Aorta (tissue), 5 donors: ENCODE measurements at regions not wholly inside any gene's neighbourhood (a gene's known extent, or its start where the extent isn't known, plus 50 kb on each side); places are given as distances from the start of the nearest gene placed in this dataset.

ENCODE experiments used
- ATAC-seq: fragments of 200-7000 bp; cut with Tn5 transposase; one replicate; pipeline ENCODE4 v1.9.1; 2022; ENCODE audit warnings: moderate library complexity; ENCODE audit not compliant: low FRiP score
- DNase-seq, 2 donors: peaks; one replicate each; pipeline ENCODE4 v3.0.0-alpha.2; 2020
- H3K27ac ChIP-seq, 2 donors: one replicate each; pipeline ENCODE4 v1.5.1; 2013; ENCODE audit warnings: low read length in 2 of 2, mild to moderate bottlenecking in 2 of 2, moderate library complexity in 2 of 2, control low read depth in 1 of 2, inconsistent platforms in 1 of 2, low read depth in 1 of 2
- H3K27me3 ChIP-seq, 2 donors: one replicate each; pipeline ENCODE4 v1.6.1; 2013; ENCODE audit warnings: control low read depth in 1 of 2, low read length in 1 of 2, mild to moderate bottlenecking in 1 of 2, moderate library complexity in 1 of 2; ENCODE audit not compliant: insufficient read depth in 2 of 2, control insufficient read depth in 1 of 2
- H3K36me3 ChIP-seq, 2 donors: one replicate each; pipeline ENCODE4 v1.6.1; 2013; ENCODE audit warnings: control low read depth in 1 of 2, low read length in 1 of 2, mild to moderate bottlenecking in 1 of 2; ENCODE audit not compliant: insufficient read depth in 2 of 2, control insufficient read depth in 1 of 2
- H3K4me1 ChIP-seq, 2 donors: one replicate each; pipeline ENCODE4 v1.6.1; 2013; ENCODE audit warnings: low read length in 2 of 2, control low read depth in 1 of 2, mild to moderate bottlenecking in 1 of 2, moderate library complexity in 1 of 2; ENCODE audit not compliant: insufficient read depth in 2 of 2, control insufficient read depth in 1 of 2
- H3K4me3 ChIP-seq, 2 donors: one replicate each; pipeline ENCODE4 v1.5.1; 2013; ENCODE audit warnings: low read length in 2 of 2, control low read depth in 1 of 2, mild to moderate bottlenecking in 1 of 2
- H3K9me3 ChIP-seq: one replicate; pipeline ENCODE4 v1.6.1; 2013; ENCODE audit warnings: mild to moderate bottlenecking, low read length; ENCODE audit not compliant: control insufficient read depth
- WGBS, 2 donors: extraction: QIAGEN DNeasy Blood & Tissue Kit; methylation state at CpG; one replicate each; pipeline ENCODE4 v1.1.7; 2013; 5-methylcytosine and 5-hydroxymethylcytosine counted together
- intact Hi-C, 2 donors: fragments of 100-400 bp; cut with DNase I; formaldehyde crosslinking; loops; one replicate each; pipeline versions ENCODE4 v1.14.2 to v1.15.0; 2022
- donor health status: healthy with polysubstance abuse.
- donor health status: Bipolar disorder and iron deficiency.
- donor health status: DM: no; HTN: no; CAD: no.
- donor health status: DM: no; HTN: no; CAD: no.
- donor health status: DM: yes; HTN: yes; CAD: no.

GRCh38 chr3:153028381-153028780 is 133.6 kb upstream of the RAP2B start:
- H3K4me1 ChIP-seq = no peaks in the 10 kb centered on the region
- no peaks in the 10 kb centered on the region for H3K36me3 ChIP-seq
- ATAC-seq (no peak), DNase-seq (no peak)
- no peaks in the 10 kb centered on the region for H3K27me3 ChIP-seq
- intact Hi-C loops = loop anchor here in 1 of 2 donors (5.0 kb wide), 1 partner anchor 569 kb away; no protein-coding TSS in a partner anchor
- H3K9me3 ChIP-seq = no peaks in the 10 kb centered on the region
- H3K27ac ChIP-seq = no peak overlapping the region
- WGBS, 2 donors = 15% methylated on average over 6 of the region's 6 CpGs
- H3K4me3 ChIP-seq = no peak overlapping the region

- H3K9me3 ChIP-seq = no peaks in the 10 kb centered on the region
- no peak for ATAC-seq
- intact Hi-C loops = loop anchor here in 1 of 2 donors (5.0 kb wide), 1 partner anchor 568 kb away; no protein-coding TSS in a partner anchor
- no peak overlapping the region for H3K27ac ChIP-seq
- H3K27me3 ChIP-seq = no peaks in the 10 kb centered on the region
- WGBS, 2 donors = 48 to 49% methylated on average over 6 of the region's 6 CpGs
- H3K4me3 ChIP-seq = no peak overlapping the region
- no peaks in the 10 kb centered on the region for H3K36me3 ChIP-seq
- no peaks in the 10 kb centered on the region for H3K4me1 ChIP-seq
- DNase-seq = no peak
Measured at GRCh38 chr3:153029350-153029749, 132.7 kb upstream of the RAP2B start.

GRCh38 chr3:153032891-153033290 is 129.1 kb upstream of the RAP2B start:
- H3K36me3 ChIP-seq = no peaks in the 10 kb centered on the region
- intact Hi-C loops = no loop called here
- no peak overlapping the region for H3K4me3 ChIP-seq
- no peak overlapping the region for H3K27ac ChIP-seq
- DNase-seq (no peak), ATAC-seq (no peak)
- no peaks in the 10 kb centered on the region for H3K4me1 ChIP-seq
- H3K9me3 ChIP-seq = no peaks in the 10 kb centered on the region
- WGBS, 2 donors = 86 to 91% methylated on average over 1 of the region's 1 CpG
- H3K27me3 ChIP-seq = no peaks in the 10 kb centered on the region

GRCh38 chr3:153036846-153037245 is 125.2 kb upstream of the RAP2B start:
- WGBS, 2 donors = 76 to 83% methylated on average over 2 of the region's 2 CpGs
- intact Hi-C loops = no loop called here
- no peak for ATAC-seq

DNA sequence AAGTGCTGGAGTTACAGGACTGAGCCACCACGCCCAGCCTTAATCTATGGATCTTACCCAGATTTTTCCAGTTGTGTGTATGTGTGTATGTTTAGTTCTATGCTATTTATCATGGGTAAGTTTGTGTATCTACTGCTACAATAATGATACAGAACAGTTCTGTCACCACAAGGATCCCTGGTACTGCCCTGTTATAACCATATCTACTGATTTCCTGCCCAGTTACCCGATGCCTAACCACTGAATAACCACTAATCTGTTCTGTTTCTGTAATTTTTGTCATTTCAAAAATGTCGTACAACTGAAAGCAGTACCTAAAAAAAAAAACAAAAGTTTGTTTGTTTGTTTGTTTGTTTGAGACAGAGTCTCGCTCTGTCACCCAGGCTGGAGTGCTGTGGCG is 123.7 kb upstream of the RAP2B start:
- intact Hi-C loops = no loop called here
- Histone ChIP-seq H3K9me3 (no peaks in the 10 kb centered on the region), H3K4me1 (no peaks in the 10 kb centered on the region), H3K36me3 (no peaks in the 10 kb centered on the region), H3K4me3 (no peak overlapping the region), H3K27me3 (no peaks in the 10 kb centered on the region), H3K27ac (no peak overlapping the region)
- DNase-seq (no peak), ATAC-seq (no peak)
- 87 to 89% methylated on average over 5 of the region's 5 CpGs for WGBS, 2 donors

More at GRCh38 chr3:153036846-153037245, 125.2 kb upstream of the RAP2B start:
- no peaks in the 10 kb centered on the region for H3K4me1 ChIP-seq
- no peak overlapping the region for H3K27ac ChIP-seq
- H3K9me3 ChIP-seq = no peaks in the 10 kb centered on the region
- no peaks in the 10 kb centered on the region for H3K36me3 ChIP-seq
- no peaks in the 10 kb centered on the region for H3K27me3 ChIP-seq
- no peak for DNase-seq
- no peak overlapping the region for H3K4me3 ChIP-seq

GRCh38 chr3:153038779-153039178 is 123.2 kb upstream of the RAP2B start:
- 65 to 73% methylated on average over 9 of the region's 9 CpGs for WGBS, 2 donors

GRCh38 chr3:153041181-153041580 is 120.8 kb upstream of the RAP2B start:
- no peaks in the 10 kb centered on the region for H3K27me3 ChIP-seq
- DNase-seq = no peak
- H3K9me3 ChIP-seq = no peaks in the 10 kb centered on the region
- H3K4me3 ChIP-seq = no peak overlapping the region
- H3K36me3 ChIP-seq = no peaks in the 10 kb centered on the region
- H3K4me1 ChIP-seq = no peaks in the 10 kb centered on the region
- intact Hi-C loops = loop anchor here (5.0 to 10.0 kb wide), 4 partner anchors 124 to 724 kb away; partner anchors contain the start of gene RAP2B (in 1 of the 2)
- 87 to 97% methylated on average over 2 of the region's 2 CpGs for WGBS, 2 donors
- no peak for ATAC-seq
- H3K27ac ChIP-seq = no peak overlapping the region

More at GRCh38 chr3:153038779-153039178, 123.2 kb upstream of the RAP2B start:
- Histone ChIP-seq H3K27me3 (no peaks in the 10 kb centered on the region), H3K4me3 (no peak overlapping the region), H3K27ac (no peak overlapping the region), H3K36me3 (no peaks in the 10 kb centered on the region), H3K9me3 (no peaks in the 10 kb centered on the region), H3K4me1 (no peaks in the 10 kb centered on the region)
- no peak for ATAC-seq
- intact Hi-C loops = no loop called here
- DNase-seq = no peak

DNA sequence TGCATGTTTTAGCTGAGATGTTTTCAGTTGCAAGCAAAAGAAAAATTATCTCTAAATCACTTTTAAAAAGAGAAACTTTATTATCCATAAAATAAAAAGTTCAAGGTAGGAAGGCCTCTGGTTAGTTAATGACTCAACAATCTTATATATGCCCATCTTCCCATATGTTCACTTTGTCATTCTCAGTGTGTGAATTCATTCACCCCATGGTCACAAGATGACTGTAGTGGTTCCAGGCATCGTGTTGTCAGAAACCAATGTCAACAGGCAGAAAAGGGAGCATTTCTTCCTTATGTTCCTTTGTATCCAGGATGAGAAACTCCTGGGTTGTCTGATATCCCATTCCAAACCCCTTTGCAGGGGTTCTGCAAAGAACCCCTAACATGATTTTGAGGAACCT is 119.9 kb upstream of the RAP2B start:
- Histone ChIP-seq H3K4me3 (no peak overlapping the region), H3K27ac (no peak overlapping the region), H3K27me3 (no peaks in the 10 kb centered on the region), H3K36me3 (no peaks in the 10 kb centered on the region), H3K9me3 (no peaks in the 10 kb centered on the region), H3K4me1 (no peaks in the 10 kb centered on the region)
- no peak for DNase-seq
- intact Hi-C loops = loop anchor here (2.0 to 10.0 kb wide), 6 partner anchors 121 to 723 kb away; partner anchors contain the start of gene RAP2B (in 2 of the 2)
- WGBS, 2 donors = 83 to 95% methylated on average over 1 of the region's 1 CpG
- ATAC-seq = no peak

- no peaks in the 10 kb centered on the region for H3K9me3 ChIP-seq
- DNase-seq (no peak), ATAC-seq (peak; percentile 56)
- intact Hi-C loops = loop anchor here (2.0 to 10.0 kb wide), 6 partner anchors 119 to 721 kb away; partner anchors contain the start of gene RAP2B (in 2 of the 2)
- H3K36me3 ChIP-seq = no peaks in the 10 kb centered on the region
- 19 to 22% methylated on average over 3 of the region's 3 CpGs for WGBS, 2 donors
- no peaks in the 10 kb centered on the region for H3K4me1 ChIP-seq
- H3K4me3 ChIP-seq = no peak overlapping the region
- no peak overlapping the region for H3K27ac ChIP-seq
- no peaks in the 10 kb centered on the region for H3K27me3 ChIP-seq
Measured at GRCh38 chr3:153043729-153044328, 118.2 kb upstream of the RAP2B start.
